H9 (cell line): ENCODE measurements at regions not wholly inside any gene's neighbourhood (a gene's known extent, or its start where the extent isn't known, plus 50 kb on each side); places are given as distances from the start of the nearest gene placed in this dataset.

Experiments used
- DNase-seq: peaks from one replicate; pipeline ENCODE4 v3.0.0-alpha.2; 2017
- H2AFZ ChIP-seq: one replicate; pipeline ENCODE4 v1.6.1; 2013; ENCODE audit warnings: mild to moderate bottlenecking, low read length, control low read depth, moderate library complexity
- H2AK5ac ChIP-seq: 2 replicates; pipeline ENCODE4 v1.6.1; 2013; ENCODE audit warnings: low read length, control low read depth, mixed read lengths; ENCODE audit not compliant: insufficient read length
- H2BK120ac ChIP-seq: one replicate; pipeline ENCODE4 v1.6.1; 2013; ENCODE audit warnings: low read depth, mild to moderate bottlenecking, low read length, control low read depth, inconsistent platforms; ENCODE audit not compliant: poor library complexity, severe bottlenecking
- H2BK12ac ChIP-seq: 2 replicates; pipeline ENCODE4 v1.6.1; 2013; ENCODE audit warnings: low read length, control low read depth, mixed read lengths, low read depth; ENCODE audit not compliant: insufficient read length
- H2BK15ac ChIP-seq: 2 replicates; pipeline ENCODE4 v1.6.1; 2013; ENCODE audit warnings: low read depth, low read length, control low read depth
- H2BK20ac ChIP-seq: one replicate; pipeline ENCODE4 v1.6.1; 2013; ENCODE audit warnings: low read depth, mild to moderate bottlenecking, low read length, control low read depth, inconsistent platforms; ENCODE audit not compliant: poor library complexity, severe bottlenecking
- H2BK5ac ChIP-seq: 2 replicates; pipeline ENCODE4 v1.6.1; 2013; ENCODE audit warnings: low read length, control low read depth, mixed read lengths; ENCODE audit not compliant: insufficient read length
- H3K14ac ChIP-seq: 2 replicates; pipeline ENCODE4 v1.6.1; 2013; ENCODE audit warnings: low read length, control low read depth; ENCODE audit not compliant: insufficient read depth
- H3K18ac ChIP-seq: 2 replicates; pipeline ENCODE4 v1.6.1; 2013; ENCODE audit warnings: low read depth, mild to moderate bottlenecking, mixed read lengths, low read length, control low read depth; ENCODE audit not compliant: insufficient read length
- H3K23ac ChIP-seq: 2 replicates; pipeline ENCODE4 v1.6.1; 2013; ENCODE audit warnings: low read length, control low read depth, mixed read lengths, low read depth; ENCODE audit not compliant: insufficient read length
- H3K23me2 ChIP-seq: 2 replicates; pipeline ENCODE4 v1.6.1; 2013; ENCODE audit warnings: low read depth, mild to moderate bottlenecking, mixed read lengths, low read length, control low read depth; ENCODE audit not compliant: insufficient read length, poor library complexity, severe bottlenecking
- H3K27ac ChIP-seq: 2 replicates; pipeline ENCODE4 v1.5.1; 2013; ENCODE audit warnings: low read length, control low read depth, mixed read lengths, low read depth; ENCODE audit not compliant: insufficient read length
- H3K27me3 ChIP-seq: 2 replicates; pipeline ENCODE4 v1.6.1; 2013; ENCODE audit warnings: low read length, control low read depth, inconsistent platforms; ENCODE audit not compliant: insufficient read depth
- H3K4ac ChIP-seq: 2 replicates; pipeline ENCODE4 v1.6.1; 2013; ENCODE audit warnings: low read depth, mild to moderate bottlenecking, control low read depth, inconsistent platforms, low read length, moderate library complexity
- H3K4me1 ChIP-seq: 2 replicates; pipeline ENCODE4 v1.6.1; 2013; ENCODE audit warnings: low read length, control low read depth, inconsistent platforms; ENCODE audit not compliant: insufficient read depth
- H3K4me2 ChIP-seq: 2 replicates; pipeline ENCODE4 v1.6.1; 2013; ENCODE audit warnings: low read length, control low read depth, mixed read lengths; ENCODE audit not compliant: insufficient read length, insufficient read depth
- H3K56ac ChIP-seq: 2 replicates; pipeline ENCODE4 v1.6.1; 2013; ENCODE audit warnings: low read depth, mild to moderate bottlenecking, mixed read lengths, low read length, control low read depth; ENCODE audit not compliant: insufficient read length
- H3K79me1 ChIP-seq: 2 replicates; pipeline ENCODE4 v1.6.1; 2013; ENCODE audit warnings: low read depth, mild to moderate bottlenecking, moderate library complexity, low read length, control low read depth, inconsistent platforms; ENCODE audit not compliant: insufficient read depth, poor library complexity, severe bottlenecking
- H3K79me2 ChIP-seq: 2 replicates; pipeline ENCODE4 v1.6.1; 2013; ENCODE audit warnings: low read length, control low read depth, inconsistent platforms; ENCODE audit not compliant: insufficient read depth
- H3K9ac ChIP-seq: 2 replicates; pipeline ENCODE4 v1.6.1; 2013; ENCODE audit warnings: low read length, control low read depth, mixed read lengths; ENCODE audit not compliant: insufficient read length; ENCODE audit errors: extremely low read depth
- H3K9me3 ChIP-seq: one replicate; pipeline ENCODE4 v1.6.1; 2013; ENCODE audit warnings: low read depth, low read length, inconsistent platforms; ENCODE audit not compliant: control insufficient read depth
- H3T11ph ChIP-seq: one replicate; pipeline ENCODE4 v1.6.1; 2013; ENCODE audit warnings: mild to moderate bottlenecking, low read length, control low read depth, inconsistent platforms
- H4K20me1 ChIP-seq: one replicate; pipeline ENCODE4 v1.6.1; 2013; ENCODE audit not compliant: control insufficient read depth, insufficient read length, insufficient read depth
- H4K5ac ChIP-seq: 2 replicates; pipeline ENCODE4 v1.6.1; 2013; ENCODE audit warnings: low read depth, mild to moderate bottlenecking, mixed read lengths, low read length, control low read depth; ENCODE audit not compliant: insufficient read length
- H4K8ac ChIP-seq: replicated peaks from 2 replicates; pipeline ENCODE4 v1.6.1; 2013; ENCODE audit warnings: low read length, control low read depth, mixed read lengths, low read depth; ENCODE audit not compliant: insufficient read length
- H4K91ac ChIP-seq: 2 replicates; pipeline ENCODE4 v1.6.1; 2013; ENCODE audit warnings: low read depth, mild to moderate bottlenecking, moderate library complexity, mixed read lengths, low read length, control low read depth; ENCODE audit not compliant: insufficient read length
- H3K27ac Mint-ChIP-seq, 3 experiments: 2 replicates in 2 of 3; 3 replicates in 1 of 3; pipeline ENCODE4 v1.8.0; 2020 to 2021; ENCODE audit warnings: mixed read lengths in 3 of 3, mild to moderate bottlenecking in 1 of 3, moderate library complexity in 1 of 3
- H3K27me3 Mint-ChIP-seq: 2 replicates; pipeline ENCODE4 v1.8.0; 2021; ENCODE audit warnings: low read depth, mild to moderate bottlenecking, moderate library complexity, mixed read lengths
- H3K36me3 Mint-ChIP-seq, 3 experiments: 2 replicates in 2 of 3; 3 replicates in 1 of 3; pipeline ENCODE4 v1.8.0; 2020 to 2021; ENCODE audit warnings: low read depth in 3 of 3, mixed read lengths in 3 of 3; ENCODE audit not compliant: insufficient read depth in 1 of 3
- H3K4me1 Mint-ChIP-seq, 2 experiments: 2 replicates each; pipeline ENCODE4 v1.8.0; 2020; ENCODE audit warnings: mixed read lengths in 2 of 2
- H3K4me3 Mint-ChIP-seq, 2 experiments: 2 replicates in 1 of 2; 3 replicates in 1 of 2; pipeline ENCODE4 v1.8.0; 2020 to 2021; ENCODE audit warnings: mild to moderate bottlenecking in 2 of 2, mixed read lengths in 2 of 2, moderate library complexity in 1 of 2
- H3K9me3 Mint-ChIP-seq, 2 experiments: 2 replicates in 1 of 2; 3 replicates in 1 of 2; pipeline ENCODE4 v1.8.0; 2020; ENCODE audit warnings: mild to moderate bottlenecking in 2 of 2, mixed read lengths in 2 of 2, moderate library complexity in 1 of 2
- CTCF ChIP-seq: fragments of 200-600 bp; sonication (generic); conservative IDR thresholded peaks from 3 replicates; pipeline ENCODE4 v1.8.0; 2021; ENCODE audit warnings: antibody characterized with exemption, mild to moderate bottlenecking
- WGBS: extraction: QIAGEN DNeasy Blood & Tissue Kit; methylation state at CpG from one replicate; pipeline ENCODE4 v1.1.7; 2013; ENCODE audit warnings: missing lambda C conversion rate, low lambda C conversion rate, mixed read lengths; ENCODE audit not compliant: insufficient read length; ENCODE audit errors: extremely low coverage; 5-methylcytosine and 5-hydroxymethylcytosine counted together

- H3K56ac ChIP-seq, result no peak overlapping the region
- no peak overlapping the region for H2BK5ac ChIP-seq
- no peak overlapping the region for H3K14ac ChIP-seq
- no peak for TF ChIP-seq CTCF
- Mint-ChIP-seq H3K36me3 (no peaks in the 10 kb centered on the region), H3K4me1 (peaks cover 1 to 2% of the 10 kb centered on the region in 2 experiments), H3K9me3 (peaks cover 0 to under 1% of the 10 kb centered on the region in 2 experiments; a peak in 2 of 5 replicates), H3K27ac (no peak overlapping the region), H3K4me3 (no peak overlapping the region), H3K27me3 (no peaks in the 10 kb centered on the region)
- H3K27me3 ChIP-seq, result no peaks in the 10 kb centered on the region
- H3T11ph ChIP-seq, result no peak overlapping the region
- no peak overlapping the region for H2BK12ac ChIP-seq
- no peak for DNase-seq
- no peak overlapping the region for H3K4ac ChIP-seq
- H3K27ac ChIP-seq, result no peak overlapping the region
- no peak overlapping the region for H2AFZ ChIP-seq
- no peaks in the 10 kb centered on the region for H3K9me3 ChIP-seq
- no peak overlapping the region for H2BK120ac ChIP-seq
- H4K5ac ChIP-seq, result no peak overlapping the region
- no peak overlapping the region for H3K23ac ChIP-seq
- H2BK15ac ChIP-seq, result no peak overlapping the region
- H3K79me1 ChIP-seq, result no peaks in the 10 kb centered on the region
- no peak overlapping the region for H3K9ac ChIP-seq
- H4K20me1 ChIP-seq, result no peaks in the 10 kb centered on the region
- H3K4me2 ChIP-seq, result no peak overlapping the region
- no peaks in the 10 kb centered on the region for H3K79me2 ChIP-seq
- WGBS, result no CpG with 5 or more reads among the region's 2 CpGs
- no peaks in the 10 kb centered on the region for H3K4me1 ChIP-seq
- no peak overlapping the region for H2AK5ac ChIP-seq
- no peak overlapping the region for H4K91ac ChIP-seq
- no peak overlapping the region for H2BK20ac ChIP-seq
- H3K23me2 ChIP-seq, result no peaks in the 10 kb centered on the region
- no peak overlapping the region for H3K18ac ChIP-seq
- H4K8ac ChIP-seq, result no peak overlapping the region
Measured at GRCh38 chr5:157999696-158000095, 140.8 kb upstream of the CLINT1 start.
